ENCODE measurements at regions not wholly inside any gene's neighbourhood (a gene's known extent, or its start where the extent isn't known, plus 50 kb on each side); places are given as distances from the start of the nearest gene placed in this dataset.
"Not testable (repeated sequence)": the region's sequence is repeated elsewhere in the genome, so short reads cannot be mapped to it uniquely, and the experiment has no call there.

DNA sequence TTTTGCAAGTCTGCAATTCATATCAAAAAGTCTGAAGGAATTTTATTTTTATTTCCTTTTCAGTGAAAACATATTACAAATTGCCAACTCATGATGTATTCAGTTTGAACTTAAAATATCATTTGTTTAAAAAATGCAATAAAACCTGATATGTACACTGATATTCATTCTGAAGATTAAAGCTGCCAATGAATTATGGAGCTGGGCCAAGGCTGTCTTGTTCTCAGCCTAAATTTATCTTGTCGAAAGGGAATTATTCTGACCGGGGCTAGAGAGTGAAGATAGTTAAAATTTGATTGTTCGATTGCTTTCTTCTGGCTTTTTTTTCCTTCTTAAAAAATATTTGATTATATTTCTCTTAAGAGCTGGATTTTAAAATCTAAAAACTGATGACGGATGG lies 54.0 kb upstream of the RBFOX1 start:
- DNase-seq (ENCODE audit: low read depth), result no peak

DNA sequence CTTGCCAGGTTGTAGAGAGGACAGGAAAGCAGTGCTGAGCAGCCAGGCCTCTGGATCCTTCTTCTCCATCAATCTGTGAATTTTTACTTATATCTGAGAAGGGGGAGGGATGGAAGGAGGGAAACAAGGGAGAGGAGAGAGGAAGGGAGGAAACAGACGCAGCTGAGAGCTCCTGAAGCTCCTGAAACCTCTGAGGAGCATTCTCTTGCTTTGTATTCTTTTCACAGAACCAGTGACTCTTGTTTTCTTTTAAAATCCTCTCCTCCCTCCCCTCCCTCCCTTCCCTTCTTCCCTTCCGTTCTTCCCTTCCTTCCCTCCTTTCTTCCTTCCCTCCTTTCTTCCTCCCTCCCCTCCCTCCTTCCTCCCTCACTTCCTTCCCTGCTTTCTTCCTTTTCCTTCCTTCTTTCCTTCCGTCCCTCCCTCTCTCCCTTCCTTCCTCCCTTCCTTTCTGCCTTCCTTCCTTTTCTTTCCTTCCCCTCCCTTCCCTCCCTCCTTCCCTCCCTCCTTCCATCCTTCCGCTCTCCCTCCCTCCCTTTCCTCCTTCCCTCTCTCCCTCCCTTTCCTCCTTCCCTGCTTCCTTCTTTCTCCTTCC lies 60.0 kb upstream of the RBFOX1 start:
- DNase-seq (ENCODE audit: low read depth), result no peak

DNA sequence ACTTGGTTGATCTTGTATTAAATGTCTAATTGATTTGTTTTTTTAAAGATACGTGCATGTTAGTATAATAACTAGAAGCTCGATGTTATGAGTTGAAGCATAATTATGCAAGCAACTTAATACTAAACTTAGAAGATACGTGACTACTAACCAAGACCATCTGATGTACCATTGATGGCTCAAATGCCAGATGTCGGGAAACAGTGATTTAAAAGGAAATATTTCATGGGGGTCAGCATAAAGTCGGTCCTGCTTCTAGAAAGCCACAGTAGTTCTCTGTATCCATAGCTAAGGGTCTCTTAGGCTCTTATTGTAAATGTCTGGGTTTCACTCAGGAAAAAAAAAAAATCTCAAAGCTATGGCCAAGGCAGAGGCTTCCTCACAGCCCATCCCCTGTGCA lies 61.2 kb upstream of the RBFOX1 start:
- no peak for DNase-seq (ENCODE audit: low read depth)

DNA sequence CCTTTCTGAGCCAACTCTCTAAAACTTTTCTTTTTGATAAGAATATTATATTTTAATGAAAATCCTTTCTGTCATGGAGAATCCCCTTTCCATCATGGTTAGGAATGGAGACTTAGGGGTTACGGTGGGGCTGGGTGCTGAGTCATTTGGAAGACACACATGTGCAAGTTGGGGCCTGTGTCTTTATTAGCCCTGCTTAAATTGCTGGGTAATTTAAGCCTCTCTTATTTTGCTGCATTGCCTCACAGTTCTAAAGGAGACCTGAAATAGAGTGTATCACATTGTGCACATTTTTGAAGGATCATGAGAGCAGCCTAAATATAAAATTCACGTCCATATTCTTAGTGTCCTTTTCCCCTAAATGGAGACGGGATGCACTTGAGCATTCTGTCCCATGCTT lies 61.8 kb upstream of the RBFOX1 start:
- DNase-seq (ENCODE audit: low read depth), result no peak

DNA sequence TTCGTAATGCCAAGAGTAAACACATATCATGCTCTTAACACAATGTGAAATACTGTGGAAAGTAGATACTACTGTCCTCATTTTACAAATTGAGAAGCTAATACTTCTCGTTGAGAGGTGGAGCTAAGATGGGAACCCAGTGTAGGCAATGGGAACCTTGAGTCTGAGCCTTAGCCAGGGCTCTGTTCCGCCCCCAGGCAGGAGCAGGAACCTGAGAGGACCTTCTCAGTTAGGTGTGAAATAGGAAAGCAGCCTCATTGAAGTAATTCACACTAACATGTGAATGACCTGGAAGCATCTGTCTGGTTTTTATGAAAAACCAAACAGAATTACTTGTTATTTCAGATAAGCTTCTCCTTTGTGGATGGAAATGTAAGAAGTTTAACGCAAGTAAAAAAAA lies 62.6 kb upstream of the RBFOX1 start:
- DNase-seq (ENCODE audit: low read depth), result no peak

DNA sequence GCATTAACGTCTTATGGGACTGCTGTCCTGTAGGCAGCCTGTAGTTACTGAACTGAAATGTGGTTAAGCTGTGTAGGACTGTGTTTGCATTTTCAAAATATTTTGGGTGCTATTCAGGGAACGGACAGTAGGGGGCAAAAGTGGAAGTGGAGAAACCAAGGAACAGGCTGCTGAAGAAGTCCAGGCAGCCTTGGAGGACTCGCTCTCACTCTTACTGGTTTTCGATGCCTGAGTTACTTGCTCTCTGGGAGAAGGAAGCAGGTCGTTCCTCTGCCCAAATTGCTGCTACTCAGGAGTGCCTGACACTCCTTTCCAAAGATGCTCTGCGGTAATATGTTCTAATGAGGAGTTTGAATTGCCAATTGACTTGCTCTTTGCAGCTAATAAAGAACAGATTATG lies 64.5 kb upstream of the RBFOX1 start:
- DNase-seq (ENCODE audit: low read depth), result no peak

DNA sequence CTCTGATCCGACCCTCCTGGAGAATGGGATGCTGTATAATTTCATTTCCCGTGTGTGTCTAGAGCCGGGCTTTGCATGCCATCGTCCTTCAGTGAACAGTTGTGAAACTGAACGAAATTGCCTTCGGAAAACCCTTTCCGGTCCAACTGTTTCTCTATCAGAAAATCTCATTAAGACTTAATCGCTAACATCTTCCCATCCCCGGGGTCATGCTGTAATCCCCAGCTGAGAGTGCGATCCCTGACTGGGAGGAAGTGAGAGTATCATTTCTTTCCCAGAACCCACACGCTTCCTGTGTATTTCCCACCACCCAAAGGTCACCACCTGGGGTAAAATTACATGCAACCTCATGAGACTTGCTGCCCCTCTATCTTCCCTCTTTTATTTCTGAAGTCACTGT lies 75.6 kb upstream of the RBFOX1 start:
- DNase-seq (ENCODE audit: low read depth), result no peak

DNA sequence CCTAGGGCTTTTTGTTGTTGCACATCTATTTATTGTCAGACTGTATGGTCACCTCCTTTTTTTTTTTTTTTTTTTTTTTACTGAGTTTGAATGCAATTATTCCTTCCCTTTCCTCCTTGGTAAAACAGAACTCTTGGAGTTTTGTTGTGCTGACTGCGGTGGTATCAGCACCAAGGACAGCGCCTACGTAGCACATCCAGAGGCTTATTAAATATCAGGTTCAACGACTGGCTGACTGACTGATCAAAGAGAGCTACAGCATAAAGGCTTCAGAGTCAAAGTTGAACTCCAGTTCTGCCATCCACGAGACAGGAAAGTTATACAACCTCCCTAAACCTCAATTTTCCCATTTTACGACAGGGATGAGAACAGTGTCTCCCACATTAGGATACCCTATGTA lies 86.1 kb upstream of the RBFOX1 start:
- no peak for DNase-seq (ENCODE audit: low read depth)

DNA sequence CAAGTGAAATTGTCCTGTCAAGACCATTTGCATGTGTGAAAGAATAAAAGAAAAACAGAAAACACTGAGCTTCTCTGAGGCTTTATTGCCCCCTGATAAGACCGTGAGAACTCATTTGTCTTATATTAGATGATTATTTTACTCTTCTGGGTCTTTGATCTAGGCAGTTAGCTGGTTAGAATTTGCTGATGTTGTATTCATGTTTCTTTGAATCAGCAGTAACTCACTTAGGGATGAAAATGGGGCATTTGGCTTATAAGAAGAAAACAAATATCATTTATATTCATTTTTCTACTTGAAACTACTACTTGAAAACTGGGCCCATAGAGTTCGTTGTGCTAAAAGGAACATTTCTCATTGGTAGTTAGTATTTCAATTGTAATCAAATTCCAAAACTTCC lies 93.1 kb upstream of the RBFOX1 start:
- DNase-seq (ENCODE audit: low read depth), result no peak

DNA sequence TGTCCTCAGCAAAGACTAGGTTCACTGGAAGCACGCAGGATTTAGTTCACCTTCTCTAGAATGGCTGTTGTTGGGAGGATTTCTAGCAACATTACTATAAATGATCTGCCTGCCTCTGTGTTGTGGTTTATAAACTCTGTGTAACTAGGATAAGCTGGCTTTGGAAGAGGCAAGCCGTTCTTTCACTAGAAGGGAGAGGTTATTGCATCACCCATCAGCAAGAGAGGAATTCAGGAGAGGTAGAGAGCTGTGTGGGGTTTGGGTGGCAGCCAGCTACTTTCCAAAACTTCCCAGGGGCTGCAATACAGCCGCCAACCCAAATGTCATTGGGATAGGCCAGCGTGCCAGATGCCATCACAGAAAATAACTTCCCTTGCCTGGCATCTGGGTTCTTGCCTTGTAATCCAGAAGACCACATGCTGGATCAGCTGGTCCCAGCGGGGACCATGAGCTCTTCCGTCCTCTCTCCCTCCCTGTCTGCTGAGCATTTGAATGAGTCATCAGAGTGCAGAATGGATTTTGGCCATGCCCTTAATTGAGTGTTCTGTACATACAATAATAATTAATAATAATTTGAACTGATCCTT lies 95.7 kb upstream of the RBFOX1 start:
- DNase-seq (ENCODE audit: low read depth), result no peak

DNA sequence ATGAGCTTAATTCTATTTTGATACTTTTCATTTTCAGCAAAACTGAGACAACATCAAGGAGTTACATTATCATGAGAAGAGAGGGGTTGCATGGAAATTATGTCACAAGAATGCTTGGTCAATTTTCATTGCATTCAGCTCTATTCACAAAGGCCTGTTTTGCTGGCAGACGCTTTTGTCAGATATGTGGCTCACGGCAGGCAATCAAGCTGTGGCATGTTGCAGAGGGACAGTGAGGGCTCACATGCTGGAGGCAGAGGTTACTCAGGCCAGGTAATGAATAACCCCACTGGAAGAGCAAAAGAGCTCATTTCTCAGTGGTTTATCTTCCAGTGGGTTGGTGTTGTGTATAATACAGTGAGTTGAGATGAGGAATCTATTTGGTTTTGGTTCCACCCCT lies 98.7 kb upstream of the RBFOX1 start:
- DNase-seq (ENCODE audit: low read depth), result no peak

DNA sequence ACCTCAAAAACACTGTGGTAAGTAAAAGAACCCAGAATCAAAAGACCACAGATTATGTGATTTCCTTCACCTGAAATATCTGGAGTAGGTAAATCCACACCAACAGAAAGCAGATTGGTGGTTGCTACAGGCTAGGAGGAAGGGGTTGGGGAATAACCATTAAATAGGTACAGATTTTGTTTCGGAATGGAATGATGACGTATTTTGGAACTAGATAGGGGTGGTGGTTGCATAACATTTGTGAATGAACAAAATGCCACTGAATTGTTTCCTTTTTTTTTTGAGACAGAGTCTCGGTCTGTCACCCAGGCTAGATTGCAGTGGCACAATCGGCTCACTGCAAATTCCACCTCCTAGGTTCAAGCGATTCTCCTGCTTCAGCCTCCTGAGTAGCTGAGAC lies 100.9 kb upstream of the RBFOX1 start:
- DNase-seq (ENCODE audit: low read depth), result no peak

DNA sequence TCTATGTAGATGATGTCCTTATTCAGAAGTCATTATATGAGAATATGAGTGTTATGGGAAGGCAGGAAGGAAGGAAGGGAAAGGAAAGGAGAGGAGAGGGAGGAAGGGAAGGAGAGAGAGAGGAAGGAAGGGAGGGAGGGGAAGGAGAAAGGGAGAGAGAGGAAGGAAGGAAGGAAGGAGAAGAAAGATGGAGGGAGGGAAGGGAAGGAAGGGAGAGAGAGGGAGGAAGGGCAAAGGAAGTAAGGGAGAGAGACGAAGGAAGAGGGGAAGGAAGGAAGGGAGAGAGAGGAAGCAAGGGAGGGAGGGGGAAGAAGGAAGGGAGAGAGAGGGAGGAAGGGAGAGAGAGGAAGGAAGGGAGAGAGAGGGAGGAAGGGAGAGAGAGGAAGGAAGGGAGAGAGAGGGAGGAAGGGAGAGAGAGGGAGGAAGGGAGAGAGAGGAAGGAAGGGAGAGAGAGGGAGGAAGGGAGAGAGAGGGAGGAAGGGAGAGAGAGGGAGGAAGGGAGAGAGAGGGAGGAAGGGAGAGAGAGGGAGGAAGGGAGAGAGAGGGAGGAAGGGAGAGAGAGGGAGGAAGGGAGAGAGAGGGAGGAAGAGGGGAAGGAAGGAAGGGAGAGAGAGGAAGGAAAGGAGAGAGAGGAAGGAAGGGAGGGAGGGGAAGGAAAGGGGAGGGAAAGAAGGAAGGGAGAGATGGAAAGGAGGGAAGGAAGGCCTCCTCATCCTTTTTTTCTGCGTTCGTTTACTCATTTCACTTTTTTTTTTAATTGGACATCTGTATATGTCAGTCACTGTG lies 103.0 kb upstream of the RBFOX1 start:
- DNase-seq (ENCODE audit: low read depth), result not testable (repeated sequence)

DNA sequence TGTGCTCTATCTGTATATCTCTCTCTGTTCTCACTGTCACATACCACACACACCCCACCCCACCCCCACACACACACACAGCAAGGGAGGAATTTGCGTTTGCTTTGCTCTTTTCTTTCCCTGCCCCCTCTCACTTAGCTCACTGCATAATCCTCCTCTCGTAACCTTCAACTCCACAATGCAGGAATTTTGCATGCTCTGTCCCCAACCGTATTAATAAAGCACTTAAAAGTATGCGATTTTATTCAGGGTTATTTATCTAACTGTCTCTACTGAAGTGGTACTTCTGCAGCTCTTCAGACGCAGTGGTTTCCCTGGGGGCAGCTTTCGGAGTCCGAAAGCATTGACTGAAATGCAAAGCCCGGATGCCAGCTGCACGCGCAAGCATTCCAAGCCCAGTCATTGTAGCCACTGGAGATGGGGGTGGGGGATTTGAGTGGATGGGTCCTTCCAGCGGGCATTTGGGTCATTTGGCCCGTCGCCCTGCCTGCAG lies 105.4 kb upstream of the RBFOX1 start:
- no peak for DNase-seq (ENCODE audit: low read depth)

DNA sequence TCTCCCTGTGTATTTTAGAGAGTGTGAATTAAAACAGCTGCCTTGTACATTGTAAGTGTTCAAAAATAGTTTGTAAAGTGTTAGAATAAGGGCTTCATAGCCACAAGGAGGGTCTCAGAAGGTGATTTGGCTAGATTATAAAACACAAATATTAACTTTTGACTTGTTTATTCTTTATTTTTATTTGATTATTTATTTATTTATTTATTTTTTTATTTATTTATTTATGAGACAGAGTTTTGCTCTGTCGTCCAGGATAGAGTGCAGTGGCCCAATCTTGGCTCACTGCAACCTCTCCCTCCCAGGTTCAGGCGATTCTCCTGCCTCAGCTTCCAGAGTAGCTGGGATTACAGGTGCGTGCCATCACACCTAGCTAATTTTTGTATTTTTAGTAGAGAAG lies 111.5 kb upstream of the RBFOX1 start:
- no peak for DNase-seq (ENCODE audit: low read depth)

DNA sequence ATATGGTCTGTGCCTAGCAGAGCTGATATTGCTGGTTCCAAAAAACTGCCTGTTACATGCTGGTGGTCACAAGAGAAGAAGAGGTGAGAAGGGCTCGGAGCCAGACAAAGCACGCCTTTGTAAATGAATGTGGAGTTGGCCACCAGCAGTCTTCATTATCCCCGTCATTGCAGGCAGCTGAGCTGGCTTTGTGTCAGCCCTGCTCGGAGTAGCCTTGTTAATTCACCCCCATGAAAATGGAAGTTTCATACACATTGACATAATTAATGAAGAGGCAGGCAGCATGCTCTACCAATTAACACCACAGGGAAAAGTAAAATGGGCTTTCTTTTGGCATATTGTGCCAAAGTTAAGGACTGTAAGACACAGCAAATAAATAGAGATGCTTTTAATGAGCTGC lies 113.7 kb upstream of the RBFOX1 start:
- DNase-seq (ENCODE audit: low read depth), result no peak

DNA sequence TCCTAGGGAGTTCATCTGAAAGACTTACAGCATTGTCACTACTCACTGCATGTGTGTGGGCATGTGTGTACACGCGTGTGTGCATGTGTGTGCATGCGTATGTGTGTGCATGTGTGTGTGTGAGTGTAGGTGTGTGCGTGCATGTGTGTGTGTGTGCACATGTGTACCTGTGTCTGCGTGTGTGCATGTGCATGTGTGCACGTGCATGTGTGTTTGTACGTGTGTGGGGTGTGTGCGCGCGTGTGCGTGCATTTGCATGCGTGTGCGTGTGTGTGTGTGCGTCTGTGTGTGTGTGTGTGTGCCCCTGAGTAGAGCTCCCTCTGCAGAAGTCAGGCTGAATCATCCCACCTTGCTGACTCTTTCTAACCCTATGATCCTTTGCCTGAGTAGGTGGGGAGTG lies 114.8 kb upstream of the RBFOX1 start:
- no peak for DNase-seq (ENCODE audit: low read depth)

DNA sequence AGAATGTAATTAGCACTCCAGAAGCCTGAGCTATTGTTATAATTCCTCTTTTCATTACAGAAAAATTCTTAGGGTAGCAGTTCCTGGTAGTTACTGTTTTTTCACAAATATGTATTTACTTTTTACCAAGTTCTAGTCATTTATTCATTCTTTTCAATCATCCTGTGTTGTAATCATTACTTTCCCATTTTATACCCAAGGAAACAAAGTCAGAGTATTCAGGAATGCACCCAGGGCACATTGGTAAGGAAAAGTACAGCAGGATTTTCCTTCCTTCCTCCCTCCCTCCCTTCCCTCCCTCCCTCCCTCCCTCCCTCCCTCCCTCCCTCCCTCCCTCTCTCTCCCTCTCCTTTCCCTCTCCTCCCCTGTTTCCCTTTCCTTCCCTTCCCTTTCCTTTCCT lies 115.9 kb upstream of the RBFOX1 start:
- DNase-seq (ENCODE audit: low read depth), result no peak

DNA sequence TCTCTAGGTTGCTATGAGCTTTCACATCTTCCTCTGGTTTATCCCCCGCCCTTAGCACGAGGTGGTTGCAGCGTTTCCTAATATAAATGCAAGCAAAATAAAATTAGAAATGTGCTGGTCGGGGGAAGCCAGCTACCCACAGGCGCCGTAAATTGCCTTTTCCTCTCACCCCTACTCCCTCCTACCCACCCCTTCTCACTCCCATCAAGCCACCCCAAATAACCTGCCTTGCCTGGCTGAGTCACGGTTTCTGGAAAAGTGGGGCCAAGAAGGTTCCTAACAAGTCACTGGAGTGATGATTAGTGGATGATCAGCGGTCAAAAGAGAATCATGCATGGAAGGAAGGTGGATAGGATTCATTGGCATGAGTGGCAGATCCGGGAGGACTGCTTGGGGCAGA lies 120.9 kb upstream of the RBFOX1 start:
- no peak for DNase-seq (ENCODE audit: low read depth)

DNA sequence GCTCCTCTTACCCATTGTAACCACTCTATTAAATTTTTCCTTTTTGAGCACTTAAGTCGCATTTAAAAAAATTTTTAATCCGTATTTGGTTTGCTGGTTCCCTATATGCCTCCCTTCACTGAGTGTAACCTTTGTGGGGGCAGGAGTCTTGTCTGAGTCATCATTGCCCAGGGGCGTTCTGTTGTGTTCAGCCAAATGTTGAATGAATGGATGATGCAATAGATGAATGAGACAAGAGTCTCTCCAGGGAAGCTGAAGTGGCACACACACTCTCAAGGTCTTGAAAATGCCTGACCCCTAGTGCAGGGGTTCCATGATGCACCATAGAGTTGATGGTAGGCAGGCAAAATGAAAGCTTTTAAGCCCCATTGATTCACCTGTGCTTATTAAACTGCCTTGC lies 123.0 kb upstream of the RBFOX1 start:
- DNase-seq (ENCODE audit: low read depth), result no peak

DNA sequence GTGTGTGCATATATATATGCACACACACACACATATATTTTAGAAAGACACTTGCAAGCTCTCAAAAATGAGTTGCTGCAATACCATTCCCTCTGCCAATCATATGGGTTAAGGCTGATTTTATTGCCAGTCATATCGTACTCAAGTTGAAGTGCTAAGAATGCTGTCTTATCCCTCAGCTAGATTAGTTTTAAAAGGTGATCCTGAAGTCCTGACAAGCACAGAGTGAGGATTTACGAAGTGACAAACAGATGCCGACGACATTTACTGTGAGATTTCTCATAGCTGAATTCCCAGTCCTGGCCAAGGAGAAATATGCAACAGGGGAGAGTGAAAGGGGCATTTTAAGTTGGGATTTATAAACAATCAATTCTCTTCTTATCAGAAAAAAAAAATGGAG lies 126.2 kb upstream of the RBFOX1 start:
- DNase-seq (ENCODE audit: low read depth), result no peak

DNA sequence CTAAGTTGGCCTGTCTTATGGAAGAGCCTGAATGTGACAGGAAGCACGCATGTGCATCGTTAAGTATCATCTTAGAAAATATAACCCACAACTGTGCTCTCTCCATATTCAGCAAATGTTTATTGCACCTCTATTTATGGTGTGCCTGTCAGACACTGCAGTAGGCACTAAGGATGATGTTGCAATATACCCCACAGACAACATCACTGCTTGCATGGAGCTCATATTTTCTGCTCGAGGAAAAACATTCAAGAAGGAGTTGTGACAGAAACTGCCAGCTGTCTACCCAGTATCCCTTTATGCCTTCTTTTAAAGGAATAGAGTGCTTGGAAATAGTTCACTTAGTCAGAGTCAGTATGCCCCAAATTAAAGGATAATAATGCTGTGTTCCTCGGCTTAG lies 132.3 kb upstream of the RBFOX1 start:
- DNase-seq (ENCODE audit: low read depth), result no peak

DNA sequence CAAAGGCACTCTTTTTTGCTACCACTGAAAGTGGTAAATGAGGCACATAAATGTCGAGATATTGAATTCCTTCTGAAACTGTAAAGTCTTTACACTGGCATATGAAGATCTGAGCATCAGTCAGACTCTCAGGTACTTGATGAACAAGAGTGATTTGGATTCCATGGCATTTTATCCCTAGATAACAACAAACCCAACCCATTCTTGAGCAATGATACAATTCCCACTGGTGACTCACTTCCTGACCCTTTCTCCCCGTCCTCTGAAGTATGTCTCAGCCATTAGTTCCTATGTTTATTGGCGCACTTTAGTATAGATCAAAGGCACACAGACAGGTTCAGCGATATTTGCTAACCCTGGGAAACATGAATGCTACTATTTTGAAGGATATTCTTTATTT lies 147.0 kb upstream of the RBFOX1 start:
- DNase-seq (ENCODE audit: low read depth), result no peak

DNA sequence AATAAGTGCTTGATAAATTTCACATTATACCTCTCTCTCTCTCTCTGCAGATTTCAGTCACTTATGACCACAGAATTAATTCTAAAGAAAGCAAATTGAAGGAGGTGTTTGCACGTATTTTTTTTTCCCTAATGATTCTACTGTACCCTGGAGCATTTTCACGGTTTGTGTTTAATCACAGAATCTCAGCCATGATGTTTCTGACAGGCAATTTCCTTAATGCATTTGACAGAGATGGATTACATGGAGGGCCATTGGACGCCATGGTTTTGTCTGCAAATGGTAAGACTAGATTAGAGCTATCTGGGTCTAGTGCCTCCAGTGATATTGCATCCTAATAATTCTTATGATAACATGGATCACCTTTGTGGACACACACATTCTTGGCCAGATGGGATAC lies 147.5 kb upstream of the RBFOX1 start:
- no peak for DNase-seq (ENCODE audit: low read depth)

All from activated gamma-delta T cell treated with anti-CD3 and anti-CD28 coated beads, Interleukin-2, amount 50 U/mL, for 16 hours (primary cell).